Omental fat pad (tissue), 3 donors: ENCODE measurements at regions not wholly inside any gene's neighbourhood (a gene's known extent, or its start where the extent isn't known, plus 50 kb on each side); places are given as distances from the start of the nearest gene placed in this dataset.

Source experiments
- ATAC-seq: fragments of 150-250 bp; one replicate; pipeline ENCODE4 v1.9.1; 2016; ENCODE audit warnings: mild to moderate bottlenecking, moderate library complexity; ENCODE audit not compliant: low FRiP score
- DNase-seq: peaks from one replicate; pipeline ENCODE4 v3.0.0-alpha.2; 2019; ENCODE audit warnings: low spot score
- CTCF ChIP-seq, 3 donors: fragments of 450-650 bp; IDR thresholded peaks; one replicate each; pipeline ENCODE4 v1.5.1; 2016 to 2017; ENCODE audit warnings: antibody characterized with exemption in 3 of 3, mild to moderate bottlenecking in 3 of 3, moderate library complexity in 2 of 3

GRCh38 chr11:23555085-23555484, 694.8 kb upstream of the CCDC179 start:
- TF ChIP-seq CTCF (IDR thresholded peaks at IDR 0.05) = no peak
- no peak for ATAC-seq
- DNase-seq = no peak

GRCh38 chr11:23556163-23556750, 696.0 kb upstream of the CCDC179 start:
- no peak for TF ChIP-seq CTCF (IDR thresholded peaks at IDR 0.05)
- ATAC-seq = no peak
- no peak for DNase-seq

- no peak for TF ChIP-seq CTCF (IDR thresholded peaks at IDR 0.05)
- DNase-seq (no peak), ATAC-seq (no peak)
These were observed 703.3 kb upstream of the CCDC179 start for GRCh38 chr11:23563591-23563990.

- DNase-seq = no peak
These were observed 704.1 kb upstream of the CCDC179 start for GRCh38 chr11:23564370-23564769.

GRCh38 chr11:23569134-23569533, 708.9 kb upstream of the CCDC179 start:
- ATAC-seq (no peak), DNase-seq (no peak)
- no peak for TF ChIP-seq CTCF (IDR thresholded peaks at IDR 0.05)

More at GRCh38 chr11:23564370-23564769, 704.1 kb upstream of the CCDC179 start:
- TF ChIP-seq CTCF (IDR thresholded peaks at IDR 0.05) = no peak
- ATAC-seq = no peak

GRCh38 chr11:23569547-23569946, 709.3 kb upstream of the CCDC179 start:
- ATAC-seq = no peak
- TF ChIP-seq CTCF (IDR thresholded peaks at IDR 0.05) = no peak

GRCh38 chr11:23570828-23571227, 710.6 kb upstream of the CCDC179 start:
- DNase-seq = no peak
- no peak for ATAC-seq
- TF ChIP-seq CTCF (IDR thresholded peaks at IDR 0.05) = no peak

More at GRCh38 chr11:23569547-23569946, 709.3 kb upstream of the CCDC179 start:
- DNase-seq = no peak
